CD4-positive, alpha-beta T cell treated with Interleukin-12 subunit alpha and Interleukin-12 subunit beta, for 1 hour (primary cell): ENCODE measurements at regions not wholly inside any gene's neighbourhood (a gene's known extent, or its start where the extent isn't known, plus 50 kb on each side); places are given as distances from the start of the nearest gene placed in this dataset.

Experiments used
- DNase-seq: peaks from one replicate; pipeline ENCODE4 v3.0.0-alpha.2; 2020

DNA sequence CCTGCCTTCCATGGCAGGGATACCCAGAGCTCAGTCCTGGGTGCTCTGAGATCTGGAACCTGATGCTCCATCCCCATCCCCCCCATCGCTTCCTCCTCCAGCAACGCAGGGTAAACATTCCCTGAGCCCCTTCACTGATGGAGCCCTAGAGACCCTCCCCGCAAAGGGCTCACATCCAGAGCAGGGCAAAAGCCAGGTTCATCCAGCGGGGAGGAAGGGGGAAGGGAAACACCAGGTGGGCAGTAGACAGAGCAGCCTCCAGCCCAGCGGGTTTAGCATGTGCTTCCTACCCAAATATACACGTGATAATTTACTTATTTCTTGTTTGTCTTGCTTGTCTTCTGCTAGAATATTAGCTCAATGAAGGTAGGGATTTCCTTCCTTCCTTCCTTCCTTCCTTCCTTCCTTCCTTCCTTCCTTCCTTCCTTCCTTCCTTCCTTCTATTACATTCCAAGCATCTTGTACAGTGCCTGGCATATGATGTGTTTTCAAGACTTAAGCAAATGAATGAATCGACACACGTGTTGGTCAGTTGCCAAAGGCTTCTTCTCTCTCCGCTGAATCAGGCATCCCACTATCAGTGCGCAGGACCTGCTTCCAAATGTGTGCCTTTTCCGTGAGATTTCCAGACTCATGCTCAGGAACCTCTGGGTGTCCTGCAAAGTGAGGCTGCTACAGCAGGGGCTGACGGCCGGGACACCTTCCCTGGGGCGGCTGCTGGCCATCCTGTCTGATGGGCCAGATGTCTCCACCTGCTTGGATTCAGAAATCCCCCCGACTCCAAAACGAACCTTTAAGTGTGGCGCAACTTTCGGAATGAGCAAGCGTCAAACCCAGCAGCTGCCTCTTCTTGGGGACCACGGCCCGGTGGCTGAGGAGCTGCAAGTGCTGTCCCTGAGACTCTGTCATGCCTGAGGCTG, 955.1 kb downstream of the BRD1 start:
- no peak for DNase-seq

DNA sequence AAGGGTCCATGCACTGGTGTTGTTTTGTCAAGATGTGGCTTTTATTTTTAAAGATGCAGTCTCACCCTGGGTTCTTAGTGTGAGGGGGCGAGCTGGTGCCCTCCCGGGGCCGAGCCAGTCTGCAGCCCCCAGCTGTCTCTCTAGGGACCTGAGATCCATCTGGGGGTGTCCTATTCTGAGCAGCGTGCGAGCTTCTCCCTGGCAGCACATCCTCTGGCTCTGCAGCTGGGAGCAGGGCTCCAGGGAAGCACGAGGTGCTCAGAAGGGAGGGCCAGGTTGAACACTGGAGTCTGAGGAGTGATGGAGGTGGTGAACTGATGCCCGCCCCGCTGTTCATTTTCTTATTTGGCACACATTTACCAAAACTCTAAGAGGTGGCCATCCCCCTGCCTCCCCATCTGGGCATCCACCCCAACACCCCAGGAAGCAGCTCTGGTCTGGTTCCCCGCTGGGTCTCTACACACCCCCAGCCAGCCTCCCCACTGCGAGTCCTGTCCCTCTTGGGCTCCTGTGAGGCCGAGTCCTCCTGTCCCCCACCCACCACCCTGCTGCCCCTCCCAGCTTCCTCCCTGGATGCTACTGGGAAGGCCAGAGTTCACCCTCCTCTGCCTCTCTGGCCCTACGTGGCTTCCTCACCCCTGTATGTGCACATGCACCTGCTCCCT, 956.4 kb downstream of the BRD1 start:
- no peak for DNase-seq

DNA sequence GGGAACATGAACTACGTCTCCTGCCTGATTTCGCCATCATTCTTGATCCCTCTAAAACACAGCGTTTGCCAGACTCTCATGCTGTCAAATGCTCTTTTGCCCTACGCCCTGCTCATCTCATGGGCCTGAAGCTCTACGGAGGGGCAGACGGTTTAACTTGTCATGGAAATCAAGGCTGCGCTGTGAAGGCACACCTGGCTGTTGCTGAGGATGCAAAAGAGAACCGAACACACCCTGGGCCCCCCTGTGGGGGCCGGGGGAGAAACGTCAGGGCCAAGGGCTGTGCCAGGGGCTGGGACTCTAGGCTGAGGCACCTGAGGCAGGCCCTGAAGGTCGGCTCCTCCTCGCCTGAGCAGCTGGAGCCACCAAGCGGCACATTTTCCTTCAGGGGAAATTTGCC, 957.2 kb downstream of the BRD1 start:
- no peak for DNase-seq

DNA sequence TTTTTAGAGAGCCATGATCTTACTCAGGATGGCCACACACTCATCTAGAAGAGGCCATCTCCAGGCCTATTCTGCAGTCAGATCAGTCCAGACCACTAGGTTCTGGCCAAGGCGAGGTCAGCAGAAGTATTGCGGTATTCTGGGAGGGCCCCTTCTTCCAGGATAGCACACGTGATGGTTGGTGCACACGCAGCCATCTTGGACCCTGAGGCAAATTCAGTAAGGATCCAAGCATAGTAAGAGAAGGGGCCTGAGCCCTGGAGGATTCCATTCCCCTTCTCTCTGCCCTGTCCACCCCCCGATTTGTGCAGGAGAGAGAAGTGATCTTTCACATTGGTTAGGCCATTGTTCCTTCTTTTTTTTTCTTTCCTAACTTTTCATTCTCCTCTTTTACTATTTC, 957.9 kb downstream of the BRD1 start:
- DNase-seq = no peak

DNA sequence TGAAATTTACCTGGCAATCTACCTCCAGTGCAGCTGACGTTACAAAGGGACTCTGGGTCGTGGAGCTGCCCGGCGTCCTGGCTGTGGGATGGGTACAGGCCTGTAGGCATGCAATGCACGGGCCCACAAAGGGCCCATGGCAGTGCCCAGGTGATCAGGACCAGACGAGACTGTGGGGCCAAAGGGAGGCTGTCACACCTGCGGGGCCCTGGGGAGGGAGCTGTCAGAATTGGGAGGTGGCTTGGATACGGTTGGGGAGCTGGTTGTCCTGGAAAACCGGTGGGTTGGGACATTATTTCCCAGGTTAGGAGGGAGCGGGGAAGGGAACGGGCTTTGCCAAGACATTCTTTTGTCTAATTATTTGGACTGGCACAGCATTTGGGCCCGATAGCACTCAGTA, 958.5 kb downstream of the BRD1 start:
- DNase-seq = no peak

DNA sequence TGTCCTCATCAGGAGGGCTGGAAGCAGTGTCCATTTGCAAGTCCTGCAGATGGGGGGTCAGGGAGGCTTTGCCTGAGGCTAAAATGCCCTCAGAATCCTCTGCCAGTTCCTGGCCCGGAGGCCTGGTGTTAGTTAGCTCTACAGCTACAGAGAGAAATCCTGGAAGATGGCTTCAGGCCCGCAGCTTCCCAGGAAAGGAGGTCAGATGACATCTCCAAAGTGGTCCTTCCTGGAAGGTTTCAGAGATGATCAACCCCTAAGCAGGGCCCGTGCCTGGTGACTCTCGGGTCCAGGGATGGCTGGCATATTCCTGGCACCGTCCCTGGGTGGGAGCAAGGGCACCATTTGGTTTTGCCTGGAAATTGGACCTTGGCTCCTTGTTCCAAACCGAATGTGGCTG, 959.1 kb downstream of the BRD1 start:
- no peak for DNase-seq

DNA sequence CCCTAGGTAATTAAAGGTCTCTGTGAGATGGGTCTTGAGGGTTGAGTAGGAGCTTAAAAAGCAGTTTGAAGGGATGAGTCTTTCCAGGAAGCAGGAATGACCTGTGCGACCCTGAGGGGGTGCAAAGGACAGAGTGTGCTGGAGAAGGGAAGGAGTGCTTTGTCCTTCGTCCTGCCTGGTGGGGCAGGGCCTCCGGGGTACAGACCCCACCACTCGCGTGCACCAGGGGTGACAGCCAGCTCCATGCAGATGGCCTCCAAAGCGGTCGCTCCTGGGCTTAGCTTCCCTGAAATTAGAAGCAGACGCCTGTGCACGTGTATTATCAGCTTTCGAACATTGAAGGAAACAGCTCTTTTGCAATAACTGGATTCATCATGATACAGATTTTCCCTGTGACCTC, 959.8 kb downstream of the BRD1 start:
- no peak for DNase-seq

DNA sequence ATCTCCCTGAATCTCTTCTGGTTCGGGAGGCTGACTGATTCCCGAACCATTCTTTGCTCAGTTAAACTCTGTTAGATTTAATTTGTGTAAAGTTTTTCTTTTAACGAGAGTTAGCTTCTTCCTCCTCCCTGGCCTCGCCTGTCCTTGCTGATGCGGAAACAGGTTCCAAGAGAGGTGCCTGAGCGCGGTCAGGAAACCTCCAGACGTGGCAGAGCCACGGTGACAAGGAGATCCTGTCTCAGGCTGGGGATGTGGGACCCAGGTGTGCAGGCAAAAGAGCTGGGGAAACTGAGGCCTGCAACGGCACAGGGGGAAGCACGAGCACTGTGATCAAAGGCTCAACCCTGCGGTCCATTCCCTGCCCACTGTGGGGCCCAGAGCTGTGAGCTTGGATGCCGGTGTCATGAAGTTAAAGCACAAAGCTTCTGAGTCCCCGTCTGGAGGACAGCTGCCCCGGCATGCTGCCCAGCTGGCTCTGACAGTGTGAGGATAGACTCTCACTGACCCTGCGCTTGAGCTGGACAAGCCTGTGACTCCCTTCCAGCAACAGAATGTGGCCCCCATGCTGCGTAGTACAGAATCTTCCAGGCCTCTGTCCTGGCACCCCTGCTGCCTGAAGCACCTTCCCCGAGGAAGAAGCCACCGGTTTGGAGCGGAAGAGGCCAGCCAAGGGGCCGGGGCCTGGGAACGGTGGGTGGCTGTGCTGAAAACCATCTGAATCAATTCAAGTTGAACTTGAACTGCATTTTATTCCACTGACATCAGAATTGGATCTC, 960.6 kb downstream of the BRD1 start:
- no peak for DNase-seq

DNA sequence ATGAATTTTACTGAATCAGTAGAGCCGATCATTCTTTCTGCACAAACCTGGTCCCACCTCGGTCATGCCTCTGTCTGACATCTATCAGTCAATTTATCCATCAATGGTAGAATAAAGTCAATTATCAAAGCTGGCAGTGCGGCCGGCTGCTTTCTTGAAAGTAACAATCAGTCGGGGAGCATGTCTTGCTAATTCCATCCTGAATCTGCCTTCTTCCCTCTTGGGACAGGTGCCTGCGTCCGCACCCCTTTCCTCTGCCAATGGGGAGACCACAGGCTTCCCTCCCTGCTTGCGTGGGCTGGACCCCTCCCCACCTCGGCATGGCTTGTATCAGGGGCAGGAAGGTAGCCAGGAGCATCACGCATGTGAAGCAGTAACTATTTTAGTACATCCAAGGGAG, 962.9 kb downstream of the BRD1 start:
- DNase-seq = no peak

DNA sequence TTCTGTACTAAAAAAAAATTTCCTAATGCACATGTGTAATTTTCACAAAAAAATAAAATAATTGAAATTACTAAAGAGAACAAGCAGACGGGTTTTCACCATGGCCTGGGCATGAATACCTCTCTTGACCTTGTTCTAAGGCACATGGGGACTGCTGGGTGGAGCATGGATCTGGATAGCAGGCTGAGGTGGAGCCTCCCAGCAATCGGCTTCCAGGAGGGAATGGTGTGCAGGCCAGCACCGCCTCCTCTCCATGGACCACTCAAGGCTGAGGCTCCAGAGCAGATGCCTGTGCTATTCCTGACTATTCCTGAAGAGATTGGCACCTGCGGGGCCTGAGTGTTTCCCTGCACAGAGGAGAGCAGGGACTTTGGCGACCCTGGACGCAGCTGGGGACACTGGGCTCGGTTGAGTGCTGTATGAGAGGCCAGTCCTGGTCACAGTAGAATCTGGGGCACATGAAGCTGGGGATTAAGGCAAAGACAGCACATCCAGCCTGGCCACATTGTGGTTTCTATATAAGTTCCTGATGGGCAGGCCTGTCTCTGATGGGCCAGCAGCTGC, 963.6 kb downstream of the BRD1 start:
- no peak for DNase-seq

DNA sequence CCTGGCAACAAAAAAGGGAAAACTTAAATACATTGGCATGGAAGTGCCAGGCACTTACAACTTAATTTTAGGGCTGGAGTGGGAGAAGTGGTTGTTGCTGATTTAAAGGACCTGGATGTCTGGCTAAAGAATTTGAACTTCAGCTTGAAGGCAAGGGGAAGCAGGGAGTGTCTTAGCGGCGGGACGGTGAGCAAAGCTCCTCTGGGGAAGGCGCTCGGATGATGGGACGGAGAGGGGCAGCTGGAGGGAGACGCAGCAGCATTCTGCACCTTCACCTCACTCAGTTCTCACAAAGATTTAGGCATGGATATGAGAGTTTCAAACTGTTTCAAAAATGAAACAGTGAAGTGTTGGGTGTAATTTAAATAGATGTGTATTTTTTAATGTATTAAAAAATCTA, 967.1 kb downstream of the BRD1 start:
- no peak for DNase-seq

DNA sequence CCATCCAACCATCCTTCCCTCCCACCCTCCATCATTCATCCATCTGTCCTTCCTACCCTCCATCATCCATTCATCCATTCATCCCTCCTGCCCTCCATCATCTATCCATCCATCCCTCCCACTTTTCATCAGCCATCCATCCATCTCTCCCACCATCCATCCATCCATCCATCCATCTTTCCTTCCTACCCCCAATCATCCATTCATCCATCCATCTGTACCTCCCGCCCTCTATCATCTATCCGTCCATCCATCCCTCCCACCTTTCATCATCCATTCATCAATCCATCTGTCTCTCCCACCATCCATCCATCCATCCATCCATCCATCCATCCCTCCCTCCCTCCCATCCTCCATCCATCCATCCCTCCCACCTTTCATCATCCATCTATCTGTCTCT, 968.8 kb downstream of the BRD1 start:
- DNase-seq = no peak

DNA sequence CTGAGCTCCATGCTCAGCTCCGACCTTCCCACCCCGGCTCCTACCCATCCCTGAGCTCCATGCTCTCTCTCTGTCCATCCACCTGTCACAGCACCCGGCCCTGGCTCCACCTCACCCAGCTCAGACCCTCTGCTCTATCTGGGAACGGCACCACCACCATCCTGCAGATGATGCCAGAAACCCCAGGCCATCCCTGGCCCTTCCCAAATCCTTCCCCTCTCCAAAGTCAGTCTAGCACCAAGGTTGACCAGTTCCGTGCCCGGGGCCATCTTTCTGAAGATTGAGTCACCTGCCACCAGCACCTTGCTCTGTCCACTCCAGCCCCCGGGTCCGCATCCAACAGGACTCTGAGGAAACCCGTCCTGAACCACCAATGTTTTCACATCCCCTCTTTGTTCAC, 969.6 kb downstream of the BRD1 start:
- DNase-seq = no peak

DNA sequence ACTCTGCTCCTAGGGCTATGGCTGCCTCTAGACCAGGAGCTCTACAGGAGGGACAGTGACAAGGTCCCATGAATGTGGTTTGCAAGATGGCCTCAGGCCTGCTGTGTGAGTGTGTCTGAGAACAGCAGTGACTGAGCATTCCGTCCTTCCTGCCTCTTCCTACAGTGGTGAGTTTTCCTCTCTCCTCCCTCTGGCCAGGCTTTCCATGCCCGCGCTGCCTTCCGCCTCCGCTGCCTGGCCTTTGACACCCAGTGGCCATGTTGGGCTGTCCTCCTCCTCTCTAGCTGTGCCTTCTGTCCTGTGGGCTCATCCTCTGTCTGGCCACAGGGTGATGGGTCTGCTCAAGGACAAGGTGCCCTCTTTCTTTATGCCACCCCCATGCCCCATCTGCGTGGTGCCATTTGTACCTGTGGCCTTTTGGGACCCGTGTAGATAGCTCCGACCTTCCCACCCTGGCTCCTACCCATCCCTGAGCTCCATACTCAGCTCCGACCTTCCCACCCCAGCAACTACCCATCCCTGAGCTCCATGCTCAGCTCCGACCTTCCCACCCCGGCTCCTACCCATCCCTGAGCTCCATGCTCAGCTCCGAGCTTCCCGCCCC, 970.4 kb downstream of the BRD1 start:
- DNase-seq = no peak

DNA sequence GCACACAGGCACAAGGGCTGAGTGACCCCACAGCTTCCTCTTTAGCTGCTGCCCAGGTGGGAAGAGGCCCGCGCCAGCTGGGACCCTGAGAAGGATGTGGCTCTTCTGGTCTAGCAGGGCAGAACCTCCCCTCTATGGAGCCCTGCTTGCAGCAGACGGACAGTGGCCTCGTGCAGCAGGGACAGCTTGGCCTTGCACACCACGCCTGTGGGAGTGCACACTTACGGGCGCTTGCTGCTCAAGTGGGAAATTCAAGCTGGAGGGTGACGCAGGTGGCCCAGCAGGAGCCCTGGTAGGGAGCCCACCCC, 971.4 kb downstream of the BRD1 start:
- DNase-seq = no peak

DNA sequence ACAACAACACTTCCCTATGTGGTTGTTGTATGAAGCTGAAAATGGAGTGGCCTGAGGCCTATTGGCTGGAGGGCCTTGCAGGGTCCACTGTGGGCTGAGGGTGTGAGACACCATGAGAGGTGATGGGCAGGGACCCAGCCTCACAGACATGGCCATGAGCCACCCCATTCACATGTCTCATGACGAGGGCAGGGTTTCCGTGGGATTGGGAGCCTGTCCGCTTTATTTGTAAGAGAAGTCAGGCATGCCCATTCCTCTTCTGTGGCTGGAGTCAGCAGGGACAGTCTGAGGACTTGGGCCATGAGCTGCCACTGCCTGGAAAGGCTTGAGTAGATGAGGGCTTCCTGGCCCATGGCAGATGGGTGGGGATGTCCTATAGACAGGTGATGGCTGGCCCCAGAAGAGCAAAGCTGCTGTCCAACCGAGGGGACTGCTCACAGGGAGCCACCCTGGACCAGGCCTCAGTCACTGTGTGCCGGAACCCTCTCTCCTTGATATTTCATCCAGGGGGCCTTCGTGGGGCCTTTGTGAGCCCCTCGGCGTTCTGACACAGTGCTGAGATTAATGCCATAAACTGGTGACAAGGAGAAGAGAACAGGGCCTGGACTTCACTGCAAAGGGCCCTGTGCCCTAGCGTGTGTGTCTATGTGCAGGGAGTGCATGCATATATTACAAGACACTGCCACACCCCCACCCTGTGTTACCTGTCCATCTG, 971.9 kb downstream of the BRD1 start:
- DNase-seq = no peak

DNA sequence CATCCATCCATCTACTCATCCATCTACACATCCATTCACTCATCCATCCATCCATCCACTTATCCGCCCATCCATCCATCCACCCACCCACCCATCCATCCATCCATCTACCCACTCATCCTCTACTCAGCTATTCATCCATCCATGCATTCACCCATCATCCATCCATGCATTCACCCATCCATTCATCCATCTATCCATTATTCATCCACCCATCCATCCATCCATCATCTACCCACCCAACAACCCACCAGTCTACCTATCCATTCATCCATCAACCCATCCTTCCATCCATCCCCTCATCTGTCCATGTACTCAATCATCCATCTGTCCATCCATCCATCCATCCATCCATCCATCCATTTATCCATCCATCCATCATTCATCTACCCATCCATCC, 972.7 kb downstream of the BRD1 start:
- DNase-seq = no peak

DNA sequence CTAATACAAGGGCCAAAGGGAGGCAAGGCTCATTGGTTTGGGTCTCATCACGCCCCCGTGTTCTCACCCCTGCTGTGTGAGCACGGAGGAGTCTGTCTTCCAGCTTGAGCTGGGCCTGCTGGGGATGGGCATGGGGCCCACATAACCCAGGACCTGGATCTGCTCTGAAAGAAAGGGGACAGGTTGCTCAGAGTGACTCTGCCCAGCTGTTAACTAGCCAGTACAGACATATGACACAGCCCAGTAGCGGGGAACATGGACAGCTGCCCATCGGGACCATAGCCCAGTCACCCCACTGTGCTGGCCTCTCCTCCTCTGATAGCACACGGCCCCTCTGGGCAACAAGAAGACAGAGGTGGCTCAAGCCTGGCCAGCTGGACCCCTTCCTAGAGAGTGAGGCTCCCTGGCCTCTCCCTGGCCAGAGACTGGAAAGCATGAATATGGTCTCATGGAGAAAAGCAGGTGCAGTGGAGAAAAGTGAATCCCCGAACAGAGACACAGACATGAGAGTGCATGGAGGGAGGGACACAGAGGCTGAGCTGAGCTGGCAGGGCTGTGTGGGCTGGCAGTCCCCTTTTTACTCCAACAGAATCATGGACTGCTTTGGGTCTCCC, 973.9 kb downstream of the BRD1 start:
- DNase-seq = no peak

DNA sequence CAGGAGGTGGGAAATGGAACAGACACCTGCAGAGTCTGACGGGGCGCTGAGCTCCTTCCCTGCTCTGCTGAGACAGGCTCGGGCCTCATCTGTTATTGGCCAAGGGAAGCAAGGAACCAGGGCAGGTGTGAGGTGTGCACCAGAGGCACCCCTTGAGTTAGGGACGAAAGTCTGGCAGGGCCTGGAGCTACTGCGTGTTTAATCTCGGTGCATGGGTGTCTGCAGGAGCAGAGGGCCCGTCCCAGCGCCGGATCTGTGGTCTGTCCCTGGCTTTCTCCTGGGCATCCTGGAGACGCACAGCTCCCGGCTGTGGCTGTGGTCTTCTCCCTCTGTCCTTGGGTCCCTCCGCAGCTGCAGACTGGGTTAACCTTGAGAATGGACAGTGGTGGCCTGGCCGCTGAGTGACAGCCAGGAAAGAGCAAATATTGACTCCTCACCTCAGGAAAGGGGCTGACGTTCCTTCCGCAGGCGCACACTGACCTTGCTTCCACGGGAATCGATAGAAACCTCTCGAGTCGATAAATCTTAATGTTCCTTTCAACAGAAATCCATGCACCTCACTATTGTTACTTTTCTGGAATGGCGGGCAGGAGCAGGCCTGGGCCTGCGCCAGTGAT, 975.6 kb downstream of the BRD1 start:
- DNase-seq = no peak

DNA sequence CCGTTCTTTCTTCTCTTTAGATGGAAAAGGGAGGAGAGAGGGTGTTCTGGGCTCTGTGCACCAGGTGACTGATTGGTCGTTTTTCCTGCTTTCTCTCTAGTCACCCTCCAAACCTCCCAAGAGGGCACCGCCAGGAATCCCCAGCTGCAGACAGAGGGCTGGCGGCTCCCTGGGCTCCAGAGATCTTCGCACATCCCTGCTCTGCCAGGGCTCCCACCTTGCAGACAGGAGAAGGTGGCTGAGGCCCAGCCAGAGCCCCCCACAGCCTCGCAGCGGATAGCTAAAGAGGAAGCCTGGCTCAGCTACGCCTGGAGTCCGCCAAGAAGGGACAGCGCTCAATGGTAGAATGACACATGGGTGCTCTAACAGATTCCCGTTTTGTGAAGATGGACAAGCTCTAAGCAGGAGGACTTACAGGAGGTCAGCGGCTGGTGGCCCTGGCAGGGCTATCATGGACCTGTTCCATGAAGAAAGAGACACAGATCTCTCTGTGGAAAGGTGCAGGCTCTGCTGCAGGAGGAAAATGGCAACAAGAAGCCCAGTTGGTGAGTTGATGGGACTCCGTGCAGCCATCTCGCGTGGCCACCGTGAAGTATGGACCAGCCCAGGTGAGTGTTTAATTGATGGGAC, 976.9 kb downstream of the BRD1 start:
- DNase-seq = no peak
